ENCODE measurements at regions not wholly inside any gene's neighbourhood (a gene's known extent, or its start where the extent isn't known, plus 50 kb on each side); places are given as distances from the start of the nearest gene placed in this dataset.

DNA sequence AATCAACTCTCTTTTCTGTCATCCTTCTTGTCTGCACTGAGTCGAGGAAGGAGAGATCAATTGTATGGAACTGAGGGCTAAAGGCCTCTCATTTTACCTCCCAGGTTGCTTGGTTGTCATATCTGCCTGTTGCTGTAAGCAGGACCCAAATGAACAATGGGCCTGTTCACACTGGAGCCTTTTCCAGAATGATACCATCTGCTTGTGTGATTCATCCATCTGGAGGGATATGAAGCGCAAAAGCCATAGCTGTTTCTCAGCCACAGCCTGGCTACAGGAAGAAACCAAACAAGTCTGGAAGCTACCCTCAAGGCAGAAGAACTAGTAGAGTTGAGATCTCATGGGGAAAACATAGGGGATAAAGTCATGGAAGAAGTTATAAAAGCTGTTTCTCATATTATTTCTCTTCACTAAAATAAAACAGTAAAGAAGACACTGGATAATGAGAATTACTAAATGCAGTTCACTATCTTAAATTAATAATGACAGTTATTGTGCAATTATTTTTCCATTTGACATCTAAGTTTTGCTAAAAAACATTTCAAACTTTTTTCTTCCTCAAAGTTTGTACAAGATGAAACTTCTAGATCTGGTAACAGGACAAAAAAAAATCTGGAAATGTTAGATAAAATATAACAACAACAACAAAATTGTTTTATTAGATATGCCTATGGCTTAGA lies 106.3 kb downstream of the SPTSSA start:
- TF ChIP-seq, protein P1, sequence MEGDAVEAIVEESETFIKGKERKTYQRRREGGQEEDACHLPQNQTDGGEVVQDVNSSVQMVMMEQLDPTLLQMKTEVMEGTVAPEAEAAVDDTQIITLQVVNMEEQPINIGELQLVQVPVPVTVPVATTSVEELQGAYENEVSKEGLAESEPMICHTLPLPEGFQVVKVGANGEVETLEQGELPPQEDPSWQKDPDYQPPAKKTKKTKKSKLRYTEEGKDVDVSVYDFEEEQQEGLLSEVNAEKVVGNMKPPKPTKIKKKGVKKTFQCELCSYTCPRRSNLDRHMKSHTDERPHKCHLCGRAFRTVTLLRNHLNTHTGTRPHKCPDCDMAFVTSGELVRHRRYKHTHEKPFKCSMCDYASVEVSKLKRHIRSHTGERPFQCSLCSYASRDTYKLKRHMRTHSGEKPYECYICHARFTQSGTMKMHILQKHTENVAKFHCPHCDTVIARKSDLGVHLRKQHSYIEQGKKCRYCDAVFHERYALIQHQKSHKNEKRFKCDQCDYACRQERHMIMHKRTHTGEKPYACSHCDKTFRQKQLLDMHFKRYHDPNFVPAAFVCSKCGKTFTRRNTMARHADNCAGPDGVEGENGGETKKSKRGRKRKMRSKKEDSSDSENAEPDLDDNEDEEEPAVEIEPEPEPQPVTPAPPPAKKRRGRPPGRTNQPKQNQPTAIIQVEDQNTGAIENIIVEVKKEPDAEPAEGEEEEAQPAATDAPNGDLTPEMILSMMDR (IDR thresholded peaks at IDR 0.05), result no peak
- TF ChIP-seq EZH2 (IDR thresholded peaks at IDR 0.05; ENCODE audit: borderline replicate concordance, insufficient read depth, low read depth, low read length, poor library complexity, severe bottlenecking), result no peak
